NCI-H82 (cell line): ENCODE measurements at regions not wholly inside any gene's neighbourhood (a gene's known extent, or its start where the extent isn't known, plus 50 kb on each side); places are given as distances from the start of the nearest gene placed in this dataset.
A peak's percentile ranks its signal among the peaks of the same experiment; 100 is the strongest.

Experiments used
- DNase-seq: peaks from one replicate; lab custom pipeline; 2025; lab: John Stamatoyannopoulos, UW

- DNase-seq, result peak; percentile 55
Observed at GRCh38 chr15:70324001-70324974, 226.6 kb upstream of the TLE3 start.

GRCh38 chr15:70323111-70323851, 225.6 kb upstream of the TLE3 start:
- DNase-seq, result peak; percentile 87

GRCh38 chr15:70322051-70322668, 224.4 kb upstream of the TLE3 start:
- no peak for DNase-seq

GRCh38 chr15:70321172-70321819, 223.6 kb upstream of the TLE3 start:
- DNase-seq, result no peak

- no peak for DNase-seq
Observed at GRCh38 chr15:70320482-70320881, 222.8 kb upstream of the TLE3 start.

GRCh38 chr15:70320077-70320476, 222.4 kb upstream of the TLE3 start:
- no peak for DNase-seq

GRCh38 chr15:70319466-70319865, 221.7 kb upstream of the TLE3 start:
- DNase-seq, result no peak

GRCh38 chr15:70318594-70319465, 221.1 kb upstream of the TLE3 start:
- DNase-seq, result no peak

- no peak for DNase-seq
Observed at GRCh38 chr15:70316059-70316600, 218.4 kb upstream of the TLE3 start.

- no peak for DNase-seq
Observed at GRCh38 chr15:70315431-70315830, 217.7 kb upstream of the TLE3 start.

- DNase-seq, result no peak
Observed at GRCh38 chr15:70314688-70315087, 217.0 kb upstream of the TLE3 start.

- DNase-seq, result no peak
Observed at GRCh38 chr15:70314018-70314354, 216.3 kb upstream of the TLE3 start.

GRCh38 chr15:70313099-70314017, 215.6 kb upstream of the TLE3 start:
- DNase-seq, result no peak

- DNase-seq, result no peak
Observed at GRCh38 chr15:70311821-70312220, 214.1 kb upstream of the TLE3 start.

GRCh38 chr15:70309716-70310115, 212.0 kb upstream of the TLE3 start:
- no peak for DNase-seq

- DNase-seq, result no peak
Observed at GRCh38 chr15:70308735-70309434, 211.2 kb upstream of the TLE3 start.

GRCh38 chr15:70308011-70308734, 210.5 kb upstream of the TLE3 start:
- no peak for DNase-seq

GRCh38 chr15:70306582-70306981, 208.9 kb upstream of the TLE3 start:
- DNase-seq, result no peak

GRCh38 chr15:70306081-70306480, 208.4 kb upstream of the TLE3 start:
- DNase-seq, result no peak
